SK-N-SH treated with all-trans-retinoic acid at 6 μM for 48 hours (cell line): ENCODE measurements at regions not wholly inside any gene's neighbourhood (a gene's known extent, or its start where the extent isn't known, plus 50 kb on each side); places are given as distances from the start of the nearest gene placed in this dataset.

Experiments
- ATAC-seq: fragments of 200-7000 bp; cut with Tn5 transposase; 3 replicates; pipeline ENCODE4 v1.9.1; 2020; ENCODE audit warnings: mild to moderate bottlenecking, moderate library complexity
- CREB5 ChIP-seq: fragments of 250-450 bp; sonication (Bioruptor Pico); IDR thresholded peaks from 2 replicates; pipeline ENCODE4 v1.5.1; 2020; ENCODE audit warnings: low read depth, mild to moderate bottlenecking, moderate library complexity
- CSDC2 ChIP-seq: fragments of 250-450 bp; sonication (Bioruptor Pico); IDR thresholded peaks from 2 replicates; pipeline ENCODE4 v1.5.0; 2020; ENCODE audit warnings: mild to moderate bottlenecking, moderate library complexity
- CSRNP3 ChIP-seq: fragments of 250-450 bp; sonication (Bioruptor Pico); IDR thresholded peaks from 2 replicates; pipeline ENCODE4 v1.5.1; 2021; ENCODE audit warnings: mild to moderate bottlenecking, moderate library complexity
- ESRRG ChIP-seq: fragments of 250-450 bp; sonication (Bioruptor Pico); IDR thresholded peaks from 2 replicates; pipeline ENCODE4 v1.6.1; 2021; ENCODE audit warnings: mild to moderate bottlenecking
- GLIS3 ChIP-seq: fragments of 250-450 bp; sonication (Bioruptor Pico); IDR thresholded peaks from 2 replicates; pipeline ENCODE4 v1.5.0; 2020; ENCODE audit warnings: mild to moderate bottlenecking, moderate library complexity
- ISL1 ChIP-seq: fragments of 250-450 bp; sonication (Bioruptor Pico); IDR thresholded peaks from 2 replicates; pipeline ENCODE4 v2.1.2; 2022; ENCODE audit warnings: mild to moderate bottlenecking, moderate library complexity
- POU6F1 ChIP-seq: fragments of 250-450 bp; sonication (Bioruptor Pico); IDR thresholded peaks from 2 replicates; pipeline ENCODE4 v1.8.0; 2021; ENCODE audit warnings: low read depth, mild to moderate bottlenecking, moderate library complexity, borderline replicate concordance
- PPARA ChIP-seq: fragments of 250-450 bp; sonication (Bioruptor Pico); IDR thresholded peaks from 2 replicates; pipeline ENCODE4 v1.5.0; 2020; ENCODE audit warnings: mild to moderate bottlenecking, borderline replicate concordance
- RARB ChIP-seq: fragments of 250-450 bp; sonication (Bioruptor Pico); IDR thresholded peaks from 2 replicates; pipeline ENCODE4 v1.8.0; 2021; ENCODE audit warnings: mild to moderate bottlenecking, moderate library complexity
- SNAI2 ChIP-seq: fragments of 250-450 bp; sonication (Bioruptor Pico); IDR thresholded peaks from 2 replicates; pipeline ENCODE4 v1.5.0; 2020; ENCODE audit warnings: mild to moderate bottlenecking, moderate library complexity
- TCF4 ChIP-seq: fragments of 250-450 bp; sonication (Bioruptor Pico); IDR thresholded peaks from 2 replicates; pipeline ENCODE4 v1.8.0; 2021; ENCODE audit warnings: mild to moderate bottlenecking, moderate library complexity, borderline replicate concordance
- TOX ChIP-seq: fragments of 250-450 bp; sonication (Bioruptor Pico); IDR thresholded peaks from 2 replicates; pipeline ENCODE4 v1.8.0; 2021; ENCODE audit warnings: mild to moderate bottlenecking, moderate library complexity, borderline replicate concordance
- ZC3H10 ChIP-seq: fragments of 250-450 bp; sonication (Bioruptor Pico); IDR thresholded peaks from 2 replicates; pipeline ENCODE4 v1.5.1; 2021; ENCODE audit warnings: mild to moderate bottlenecking, moderate library complexity
- ZFP3 ChIP-seq: fragments of 250-450 bp; sonication (Bioruptor Pico); IDR thresholded peaks from 2 replicates; pipeline ENCODE4 v1.5.0; 2020; ENCODE audit warnings: mild to moderate bottlenecking, moderate library complexity
- ZFP30 ChIP-seq: fragments of 450-650 bp; formaldehyde crosslinking; IDR thresholded peaks from 2 replicates; pipeline ENCODE4 v1.5.0; 2022; ENCODE audit warnings: mild to moderate bottlenecking, moderate library complexity
- ZNF565 ChIP-seq: fragments of 450-650 bp; formaldehyde crosslinking; conservative IDR thresholded peaks from 2 replicates; pipeline ENCODE4 v1.5.0; 2020; ENCODE audit warnings: low read depth, mild to moderate bottlenecking, moderate library complexity
- ZNF70 ChIP-seq: fragments of 450-650 bp; formaldehyde crosslinking; IDR thresholded peaks from 2 replicates; pipeline ENCODE4 v1.5.0; 2020; ENCODE audit warnings: mild to moderate bottlenecking, moderate library complexity
- ZNF8 ChIP-seq: fragments of 450-650 bp; formaldehyde crosslinking; IDR thresholded peaks from 2 replicates; pipeline ENCODE4 v1.5.0; 2020; ENCODE audit warnings: mild to moderate bottlenecking, moderate library complexity
- TF ChIP-seq, protein P1 (sequence below): fragments of 250-450 bp; sonication (Bioruptor Pico); IDR thresholded peaks from 2 replicates; pipeline ENCODE4 v1.5.0; 2020; ENCODE audit warnings: mild to moderate bottlenecking, moderate library complexity

DNA sequence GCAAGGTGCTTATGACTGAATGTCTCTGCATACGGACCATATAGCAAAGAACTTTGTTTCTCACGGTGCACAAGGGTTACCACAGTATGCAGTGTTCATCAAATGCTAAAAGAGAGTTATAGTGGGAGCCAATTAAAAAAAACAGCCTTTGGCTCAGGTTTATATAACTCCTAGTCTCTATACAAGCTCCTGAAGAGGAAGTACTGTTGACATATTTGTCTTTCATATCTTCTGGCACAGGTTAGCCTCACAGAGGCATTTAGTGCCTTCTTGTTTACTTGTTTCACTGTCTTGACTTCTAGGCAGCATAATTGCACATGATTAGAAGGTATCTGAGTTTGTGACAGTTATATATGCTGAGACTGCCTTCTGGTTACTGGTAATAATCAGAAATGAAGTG lies 158.8 kb upstream of the FAM47C start:
- TF ChIP-seq GLIS3 (CRISPR knock-in tag) = no peak
- no peak for TF ChIP-seq PPARA (CRISPR knock-in tag)
- TF ChIP-seq ESRRG = no peak
- TF ChIP-seq TCF4 (CRISPR knock-in tag) = no peak
- TF ChIP-seq, protein P1, sequence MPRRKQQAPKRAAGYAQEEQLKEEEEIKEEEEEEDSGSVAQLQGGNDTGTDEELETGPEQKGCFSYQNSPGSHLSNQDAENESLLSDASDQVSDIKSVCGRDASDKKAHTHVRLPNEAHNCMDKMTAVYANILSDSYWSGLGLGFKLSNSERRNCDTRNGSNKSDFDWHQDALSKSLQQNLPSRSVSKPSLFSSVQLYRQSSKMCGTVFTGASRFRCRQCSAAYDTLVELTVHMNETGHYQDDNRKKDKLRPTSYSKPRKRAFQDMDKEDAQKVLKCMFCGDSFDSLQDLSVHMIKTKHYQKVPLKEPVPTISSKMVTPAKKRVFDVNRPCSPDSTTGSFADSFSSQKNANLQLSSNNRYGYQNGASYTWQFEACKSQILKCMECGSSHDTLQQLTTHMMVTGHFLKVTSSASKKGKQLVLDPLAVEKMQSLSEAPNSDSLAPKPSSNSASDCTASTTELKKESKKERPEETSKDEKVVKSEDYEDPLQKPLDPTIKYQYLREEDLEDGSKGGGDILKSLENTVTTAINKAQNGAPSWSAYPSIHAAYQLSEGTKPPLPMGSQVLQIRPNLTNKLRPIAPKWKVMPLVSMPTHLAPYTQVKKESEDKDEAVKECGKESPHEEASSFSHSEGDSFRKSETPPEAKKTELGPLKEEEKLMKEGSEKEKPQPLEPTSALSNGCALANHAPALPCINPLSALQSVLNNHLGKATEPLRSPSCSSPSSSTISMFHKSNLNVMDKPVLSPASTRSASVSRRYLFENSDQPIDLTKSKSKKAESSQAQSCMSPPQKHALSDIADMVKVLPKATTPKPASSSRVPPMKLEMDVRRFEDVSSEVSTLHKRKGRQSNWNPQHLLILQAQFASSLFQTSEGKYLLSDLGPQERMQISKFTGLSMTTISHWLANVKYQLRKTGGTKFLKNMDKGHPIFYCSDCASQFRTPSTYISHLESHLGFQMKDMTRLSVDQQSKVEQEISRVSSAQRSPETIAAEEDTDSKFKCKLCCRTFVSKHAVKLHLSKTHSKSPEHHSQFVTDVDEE = no peak
- TF ChIP-seq CSDC2 (CRISPR knock-in tag) = no peak
- ATAC-seq = no peak

GRCh38 chrX:36856849-36857248 lies 151.3 kb upstream of the FAM47C start:
- no peak for ATAC-seq

DNA sequence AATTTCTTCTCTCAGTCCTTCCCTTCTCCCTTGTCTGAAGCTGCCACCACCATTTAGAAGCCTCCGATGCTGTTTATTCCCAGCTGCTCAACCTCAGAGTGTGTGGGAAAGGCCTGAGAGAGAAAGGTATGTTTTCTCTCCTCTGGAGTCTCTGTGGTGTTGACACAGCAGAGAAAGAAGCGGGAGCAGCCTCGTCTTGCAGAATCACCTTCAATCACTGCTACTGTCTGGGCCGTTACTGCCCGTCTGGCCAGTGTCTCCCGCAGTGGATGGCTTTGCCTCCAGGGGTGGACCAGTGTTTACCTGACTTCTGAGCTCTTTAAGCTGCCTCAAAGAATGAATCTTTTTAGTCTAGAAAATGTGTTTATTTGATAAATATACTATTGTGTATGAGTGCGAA lies 148.9 kb upstream of the FAM47C start:
- no peak for ATAC-seq
- TF ChIP-seq ISL1 (no peak), ZFP30 (no peak), ZC3H10 (CRISPR knock-in tag) (no peak), TOX (no peak), ZNF8 (CRISPR knock-in tag) (no peak), POU6F1 (CRISPR knock-in tag) (no peak), SNAI2 (CRISPR knock-in tag) (no peak), ESRRG (no peak), ZNF565 (CRISPR knock-in tag) (no peak), ZFP3 (CRISPR knock-in tag) (no peak), ZNF70 (CRISPR knock-in tag) (no peak), CSRNP3 (CRISPR knock-in tag) (no peak), RARB (CRISPR knock-in tag) (no peak), TCF4 (CRISPR knock-in tag) (no peak), PPARA (CRISPR knock-in tag) (no peak)
- TF ChIP-seq, protein P1 = no peak
- TF ChIP-seq, all 23 proteins: peak for 0

More at GRCh38 chrX:36856849-36857248, 151.3 kb upstream of the FAM47C start:
- TF ChIP-seq CREB5 = no peak
- no peak for TF ChIP-seq ZC3H10 (CRISPR knock-in tag)

DNA sequence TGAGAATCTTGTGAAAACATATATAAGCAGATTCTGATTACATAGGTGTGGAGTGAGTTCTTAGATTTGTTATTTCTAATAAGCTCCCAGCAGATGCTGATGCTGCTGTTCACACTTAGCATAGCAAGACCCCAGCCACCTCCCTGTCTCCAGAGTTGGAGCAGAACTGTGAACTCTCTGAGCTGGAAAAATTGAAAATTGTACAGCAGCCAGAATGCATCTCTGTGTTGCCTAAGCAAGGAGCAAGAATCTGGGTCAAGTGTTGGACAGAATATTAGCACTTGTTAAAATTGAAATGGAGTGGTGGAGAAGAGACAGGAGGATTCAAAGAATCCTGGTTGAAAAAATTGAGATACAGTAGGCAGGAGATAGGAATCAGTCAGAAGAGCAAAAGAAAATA lies 146.6 kb upstream of the FAM47C start:
- TF ChIP-seq PPARA (CRISPR knock-in tag) = no peak
- no peak for ATAC-seq
